ENCODE measurements at regions not wholly inside any gene's neighbourhood (a gene's known extent, or its start where the extent isn't known, plus 50 kb on each side); places are given as distances from the start of the nearest gene placed in this dataset.

DNA sequence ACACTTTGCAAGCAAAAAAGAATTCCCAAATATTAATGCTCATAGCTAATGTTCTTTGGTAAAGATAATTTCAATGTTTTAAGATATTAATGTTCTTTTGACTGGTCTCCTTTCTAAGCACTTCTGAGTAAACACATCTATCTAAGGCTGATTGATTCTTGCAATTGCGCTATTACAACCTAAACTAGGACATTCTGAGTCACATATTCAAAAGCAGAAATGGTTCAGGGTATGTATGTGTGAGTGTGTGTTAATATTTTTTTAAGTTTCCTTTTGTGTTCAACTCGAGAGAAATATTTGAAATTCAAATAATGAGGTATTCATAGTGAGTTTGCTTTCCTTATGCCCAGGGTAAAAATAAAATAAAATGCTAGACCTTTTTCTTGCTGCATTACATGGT lies 203.6 kb upstream of the GRIK3 start:
- TF ChIP-seq, protein P1, sequence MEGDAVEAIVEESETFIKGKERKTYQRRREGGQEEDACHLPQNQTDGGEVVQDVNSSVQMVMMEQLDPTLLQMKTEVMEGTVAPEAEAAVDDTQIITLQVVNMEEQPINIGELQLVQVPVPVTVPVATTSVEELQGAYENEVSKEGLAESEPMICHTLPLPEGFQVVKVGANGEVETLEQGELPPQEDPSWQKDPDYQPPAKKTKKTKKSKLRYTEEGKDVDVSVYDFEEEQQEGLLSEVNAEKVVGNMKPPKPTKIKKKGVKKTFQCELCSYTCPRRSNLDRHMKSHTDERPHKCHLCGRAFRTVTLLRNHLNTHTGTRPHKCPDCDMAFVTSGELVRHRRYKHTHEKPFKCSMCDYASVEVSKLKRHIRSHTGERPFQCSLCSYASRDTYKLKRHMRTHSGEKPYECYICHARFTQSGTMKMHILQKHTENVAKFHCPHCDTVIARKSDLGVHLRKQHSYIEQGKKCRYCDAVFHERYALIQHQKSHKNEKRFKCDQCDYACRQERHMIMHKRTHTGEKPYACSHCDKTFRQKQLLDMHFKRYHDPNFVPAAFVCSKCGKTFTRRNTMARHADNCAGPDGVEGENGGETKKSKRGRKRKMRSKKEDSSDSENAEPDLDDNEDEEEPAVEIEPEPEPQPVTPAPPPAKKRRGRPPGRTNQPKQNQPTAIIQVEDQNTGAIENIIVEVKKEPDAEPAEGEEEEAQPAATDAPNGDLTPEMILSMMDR (IDR thresholded peaks at IDR 0.05), result no peak
- no peak for TF ChIP-seq POLR2A (IDR thresholded peaks at IDR 0.05)

Measured in sigmoid colon (tissue), 3 donors.